ENCODE measurements at regions not wholly inside any gene's neighbourhood (a gene's known extent, or its start where the extent isn't known, plus 50 kb on each side); places are given as distances from the start of the nearest gene placed in this dataset. TPM values are rescaled to one million over a fixed set of nuclear protein-coding genes. Genes with fewer than 3 reads are reported as not detected.

GRCh38 chr1:223057569-223058093, 85.4 kb downstream of the TLR5 start:
- no peak for DNase-seq (ENCODE audit: extremely low spot score)
- H3K27ac ChIP-seq (ENCODE audit: low read depth) = no peak overlapping the region
- no peaks in the 10 kb centered on the region for H3K36me3 ChIP-seq (ENCODE audit: insufficient read depth)
- 92% methylated on average over 4 of the region's 4 CpGs for WGBS
- no peak overlapping the region for H3K4me3 ChIP-seq (ENCODE audit: low read depth, low read length)
- no peaks in the 10 kb centered on the region for H3K4me1 ChIP-seq (ENCODE audit: insufficient read depth)

Small RNAs in the stretch of these regions (small RNA-seq; reads per million reads assigned to genes)
- gene NDUFB1P2 = not detected
